ENCODE measurements at regions not wholly inside any gene's neighbourhood (a gene's known extent, or its start where the extent isn't known, plus 50 kb on each side); places are given as distances from the start of the nearest gene placed in this dataset.

DNA sequence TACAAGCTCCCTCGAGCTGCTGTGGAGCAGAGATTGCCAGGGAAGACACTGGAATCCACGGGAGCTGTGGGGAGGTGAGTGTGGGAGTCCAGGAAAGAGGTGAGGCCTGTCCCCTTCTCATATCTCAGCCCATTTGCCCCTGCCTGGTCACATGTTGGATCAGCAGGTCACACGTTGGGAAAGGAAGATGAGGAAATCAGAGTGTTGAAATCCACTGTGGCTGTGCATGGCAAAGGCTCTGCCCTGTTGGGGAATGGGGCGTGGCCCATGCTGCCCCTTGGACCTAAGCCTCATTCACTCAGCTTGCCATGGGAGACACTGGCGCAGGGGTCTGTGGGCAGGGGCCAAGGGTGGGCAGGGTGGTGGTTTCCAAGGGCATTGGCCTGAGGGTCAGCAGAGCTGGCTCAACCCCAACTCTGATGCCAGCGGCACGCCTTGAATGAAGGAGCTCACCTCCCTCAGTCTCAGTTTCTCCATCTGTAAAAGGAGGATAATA is 85.4 kb upstream of the CPEB4 start (continued):
- TF ChIP-seq SMARCE1 (IDR thresholded peaks at IDR 0.05; ENCODE audit: borderline replicate concordance) (no peak), ZFP82 (CRISPR knock-in tag; IDR thresholded peaks at IDR 0.05; ENCODE audit: borderline replicate concordance) (peak; percentile 50; the same call in 1 of the 2 replicates), DPF2 (CRISPR knock-in tag; IDR thresholded peaks at IDR 0.05; ENCODE audit: borderline replicate concordance, low read depth) (peak; percentile 96), MED1 (CRISPR knock-in tag; IDR thresholded peaks at IDR 0.05) (peak; percentile 97), ZNF543 (CRISPR knock-in tag; IDR thresholded peaks at IDR 0.05) (0 out of 2 replicates have a peak, but pooled peaks have one; percentile 36), ZNF30 (CRISPR knock-in tag; IDR thresholded peaks at IDR 0.05) (no peak), ZNF75D (CRISPR knock-in tag; IDR thresholded peaks at IDR 0.05; ENCODE audit: borderline replicate concordance) (no peak), SATB2 (CRISPR knock-in tag; IDR thresholded peaks at IDR 0.05) (0 out of 2 replicates have a peak, but pooled peaks have one; percentile 63), MXD4 (CRISPR knock-in tag; IDR thresholded peaks at IDR 0.05) (peak; percentile 75), BHLHE40 (IDR thresholded peaks at IDR 0.05; ENCODE audit: low read length) (peak; percentile 80), ZFP36L1 (CRISPR knock-in tag; IDR thresholded peaks at IDR 0.05) (no peak), TSC22D2 (CRISPR knock-in tag; IDR thresholded peaks at IDR 0.05; ENCODE audit: borderline replicate concordance) (peak; percentile 21; the same call in 1 of the 2 replicates), MYC (CRISPR knock-in tag; IDR thresholded peaks at IDR 0.05; ENCODE audit: borderline replicate concordance) (peak; percentile 91), NR2F2 (IDR thresholded peaks at IDR 0.05; ENCODE audit: borderline replicate concordance, low read depth) (peak; percentile 72; the same call in 1 of the 2 replicates), ZBTB42 (CRISPR knock-in tag; IDR thresholded peaks at IDR 0.05) (no peak), ZNF441 (CRISPR knock-in tag; IDR thresholded peaks at IDR 0.05; ENCODE audit: borderline replicate concordance) (0 out of 2 replicates have a peak, but pooled peaks have one; percentile 32), TOPORS (CRISPR knock-in tag; IDR thresholded peaks at IDR 0.05) (no peak; the same call in 1 of the 2 replicates), ZNF644 (CRISPR knock-in tag; IDR thresholded peaks at IDR 0.05; ENCODE audit: low read depth) (peak; percentile 97)
- TF ChIP-seq, protein P1, sequence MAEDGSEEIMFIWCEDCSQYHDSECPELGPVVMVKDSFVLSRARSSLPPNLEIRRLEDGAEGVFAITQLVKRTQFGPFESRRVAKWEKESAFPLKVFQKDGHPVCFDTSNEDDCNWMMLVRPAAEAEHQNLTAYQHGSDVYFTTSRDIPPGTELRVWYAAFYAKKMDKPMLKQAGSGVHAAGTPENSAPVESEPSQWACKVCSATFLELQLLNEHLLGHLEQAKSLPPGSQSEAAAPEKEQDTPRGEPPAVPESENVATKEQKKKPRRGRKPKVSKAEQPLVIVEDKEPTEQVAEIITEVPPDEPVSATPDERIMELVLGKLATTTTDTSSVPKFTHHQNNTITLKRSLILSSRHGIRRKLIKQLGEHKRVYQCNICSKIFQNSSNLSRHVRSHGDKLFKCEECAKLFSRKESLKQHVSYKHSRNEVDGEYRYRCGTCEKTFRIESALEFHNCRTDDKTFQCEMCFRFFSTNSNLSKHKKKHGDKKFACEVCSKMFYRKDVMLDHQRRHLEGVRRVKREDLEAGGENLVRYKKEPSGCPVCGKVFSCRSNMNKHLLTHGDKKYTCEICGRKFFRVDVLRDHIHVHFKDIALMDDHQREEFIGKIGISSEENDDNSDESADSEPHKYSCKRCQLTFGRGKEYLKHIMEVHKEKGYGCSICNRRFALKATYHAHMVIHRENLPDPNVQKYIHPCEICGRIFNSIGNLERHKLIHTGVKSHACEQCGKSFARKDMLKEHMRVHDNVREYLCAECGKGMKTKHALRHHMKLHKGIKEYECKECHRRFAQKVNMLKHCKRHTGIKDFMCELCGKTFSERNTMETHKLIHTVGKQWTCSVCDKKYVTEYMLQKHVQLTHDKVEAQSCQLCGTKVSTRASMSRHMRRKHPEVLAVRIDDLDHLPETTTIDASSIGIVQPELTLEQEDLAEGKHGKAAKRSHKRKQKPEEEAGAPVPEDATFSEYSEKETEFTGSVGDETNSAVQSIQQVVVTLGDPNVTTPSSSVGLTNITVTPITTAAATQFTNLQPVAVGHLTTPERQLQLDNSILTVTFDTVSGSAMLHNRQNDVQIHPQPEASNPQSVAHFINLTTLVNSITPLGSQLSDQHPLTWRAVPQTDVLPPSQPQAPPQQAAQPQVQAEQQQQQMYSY (CRISPR knock-in tag; IDR thresholded peaks at IDR 0.05): no peak
- TF ChIP-seq, protein P2, sequence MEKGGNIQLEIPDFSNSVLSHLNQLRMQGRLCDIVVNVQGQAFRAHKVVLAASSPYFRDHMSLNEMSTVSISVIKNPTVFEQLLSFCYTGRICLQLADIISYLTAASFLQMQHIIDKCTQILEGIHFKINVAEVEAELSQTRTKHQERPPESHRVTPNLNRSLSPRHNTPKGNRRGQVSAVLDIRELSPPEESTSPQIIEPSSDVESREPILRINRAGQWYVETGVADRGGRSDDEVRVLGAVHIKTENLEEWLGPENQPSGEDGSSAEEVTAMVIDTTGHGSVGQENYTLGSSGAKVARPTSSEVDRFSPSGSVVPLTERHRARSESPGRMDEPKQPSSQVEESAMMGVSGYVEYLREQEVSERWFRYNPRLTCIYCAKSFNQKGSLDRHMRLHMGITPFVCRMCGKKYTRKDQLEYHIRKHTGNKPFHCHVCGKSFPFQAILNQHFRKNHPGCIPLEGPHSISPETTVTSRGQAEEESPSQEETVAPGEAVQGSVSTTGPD (CRISPR knock-in tag; IDR thresholded peaks at IDR 0.05): peak; percentile 92
- TF ChIP-seq, protein P3, sequence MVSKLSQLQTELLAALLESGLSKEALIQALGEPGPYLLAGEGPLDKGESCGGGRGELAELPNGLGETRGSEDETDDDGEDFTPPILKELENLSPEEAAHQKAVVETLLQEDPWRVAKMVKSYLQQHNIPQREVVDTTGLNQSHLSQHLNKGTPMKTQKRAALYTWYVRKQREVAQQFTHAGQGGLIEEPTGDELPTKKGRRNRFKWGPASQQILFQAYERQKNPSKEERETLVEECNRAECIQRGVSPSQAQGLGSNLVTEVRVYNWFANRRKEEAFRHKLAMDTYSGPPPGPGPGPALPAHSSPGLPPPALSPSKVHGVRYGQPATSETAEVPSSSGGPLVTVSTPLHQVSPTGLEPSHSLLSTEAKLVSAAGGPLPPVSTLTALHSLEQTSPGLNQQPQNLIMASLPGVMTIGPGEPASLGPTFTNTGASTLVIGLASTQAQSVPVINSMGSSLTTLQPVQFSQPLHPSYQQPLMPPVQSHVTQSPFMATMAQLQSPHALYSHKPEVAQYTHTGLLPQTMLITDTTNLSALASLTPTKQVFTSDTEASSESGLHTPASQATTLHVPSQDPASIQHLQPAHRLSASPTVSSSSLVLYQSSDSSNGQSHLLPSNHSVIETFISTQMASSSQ (IDR thresholded peaks at IDR 0.05; ENCODE audit: low read depth): peak; percentile 71; the same call in 1 of the 2 replicates
- TF ChIP-seq, protein P3 (CRISPR knock-in tag; IDR thresholded peaks at IDR 0.05; ENCODE audit: borderline replicate concordance): peak; percentile 92

All from HepG2 (cell line).